Choroid plexus epithelial cell (primary cell): ENCODE measurements at regions not wholly inside any gene's neighbourhood (a gene's known extent, or its start where the extent isn't known, plus 50 kb on each side); places are given as distances from the start of the nearest gene placed in this dataset.

Source experiments
- DNase-seq: peaks from one replicate; pipeline ENCODE4 v3.0.0-alpha.2; 2010; ENCODE audit warnings: low read depth
- H3K4me3 ChIP-seq: 2 replicates; pipeline ENCODE4 v1.5.1; 2011; ENCODE audit warnings: low read depth, mild to moderate bottlenecking, control low read depth, low read length, moderate library complexity
- TF ChIP-seq, protein P1 (sequence below): conservative IDR thresholded peaks from 2 replicates; pipeline ENCODE4 v1.5.1; 2011; ENCODE audit warnings: low read depth, mild to moderate bottlenecking, control low read depth, inconsistent platforms, low read length, moderate library complexity

DNA sequence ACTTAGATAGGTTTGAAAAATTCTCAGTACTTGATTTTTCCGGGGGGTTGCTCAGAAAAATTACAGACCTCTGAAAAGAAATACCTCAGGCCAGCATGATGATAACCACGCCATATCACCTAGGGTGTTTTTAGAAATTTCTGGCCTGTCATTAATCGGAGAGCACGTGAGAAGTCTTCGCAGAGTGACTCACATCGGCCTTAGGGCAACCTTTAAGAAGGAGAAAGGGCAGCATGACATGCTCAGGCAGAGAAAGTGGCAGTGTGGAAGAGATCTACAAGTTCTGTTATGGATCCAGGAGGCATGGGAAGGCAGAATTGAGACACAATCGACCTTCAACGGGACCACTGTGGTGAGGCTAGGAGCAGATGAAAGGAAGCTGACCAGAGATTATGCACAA, 506.3 kb downstream of the LMO4 start:
- H3K4me3 ChIP-seq = no peak overlapping the region
- TF ChIP-seq, protein P1, sequence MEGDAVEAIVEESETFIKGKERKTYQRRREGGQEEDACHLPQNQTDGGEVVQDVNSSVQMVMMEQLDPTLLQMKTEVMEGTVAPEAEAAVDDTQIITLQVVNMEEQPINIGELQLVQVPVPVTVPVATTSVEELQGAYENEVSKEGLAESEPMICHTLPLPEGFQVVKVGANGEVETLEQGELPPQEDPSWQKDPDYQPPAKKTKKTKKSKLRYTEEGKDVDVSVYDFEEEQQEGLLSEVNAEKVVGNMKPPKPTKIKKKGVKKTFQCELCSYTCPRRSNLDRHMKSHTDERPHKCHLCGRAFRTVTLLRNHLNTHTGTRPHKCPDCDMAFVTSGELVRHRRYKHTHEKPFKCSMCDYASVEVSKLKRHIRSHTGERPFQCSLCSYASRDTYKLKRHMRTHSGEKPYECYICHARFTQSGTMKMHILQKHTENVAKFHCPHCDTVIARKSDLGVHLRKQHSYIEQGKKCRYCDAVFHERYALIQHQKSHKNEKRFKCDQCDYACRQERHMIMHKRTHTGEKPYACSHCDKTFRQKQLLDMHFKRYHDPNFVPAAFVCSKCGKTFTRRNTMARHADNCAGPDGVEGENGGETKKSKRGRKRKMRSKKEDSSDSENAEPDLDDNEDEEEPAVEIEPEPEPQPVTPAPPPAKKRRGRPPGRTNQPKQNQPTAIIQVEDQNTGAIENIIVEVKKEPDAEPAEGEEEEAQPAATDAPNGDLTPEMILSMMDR = no peak
- DNase-seq = no peak

DNA sequence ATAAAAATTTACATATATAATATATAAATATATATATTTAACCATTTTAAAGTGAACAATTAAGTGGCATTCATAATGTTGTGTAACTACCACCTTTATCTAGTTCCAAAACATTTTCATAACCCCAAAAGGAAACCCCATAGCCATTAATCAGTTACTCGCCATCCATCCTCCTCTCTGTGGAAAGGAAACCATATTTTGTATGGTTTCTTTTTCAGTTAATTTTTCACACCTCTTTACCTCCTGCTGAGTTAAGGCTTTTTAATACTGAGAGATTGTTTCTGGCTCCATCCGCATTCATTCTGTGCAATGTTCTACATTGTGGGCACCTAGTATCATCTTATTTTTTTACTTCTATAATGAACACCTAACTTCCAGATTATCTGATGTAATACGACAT, 512.1 kb downstream of the LMO4 start:
- TF ChIP-seq, protein P1 = no peak
- no peak for DNase-seq
- H3K4me3 ChIP-seq = no peak overlapping the region

DNA sequence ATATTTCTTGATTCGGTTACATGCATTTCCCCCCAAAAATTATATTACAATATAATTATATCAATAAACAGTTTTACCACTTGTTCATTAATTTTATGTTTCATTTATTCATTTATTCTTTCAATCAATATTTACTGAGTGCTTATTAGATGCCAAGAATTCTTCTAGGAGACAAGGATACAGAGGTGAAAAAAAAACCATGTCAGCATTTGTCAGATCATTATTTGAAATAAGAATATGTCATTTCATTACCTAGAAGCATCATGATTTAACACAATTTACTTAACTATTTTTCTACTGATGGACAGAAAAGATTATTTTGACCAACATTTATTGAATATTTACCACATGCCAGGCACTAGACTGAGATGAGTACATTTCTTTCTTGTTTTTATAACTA, 512.7 kb downstream of the LMO4 start:
- TF ChIP-seq, protein P1 = no peak
- DNase-seq = no peak
- no peak overlapping the region for H3K4me3 ChIP-seq

DNA sequence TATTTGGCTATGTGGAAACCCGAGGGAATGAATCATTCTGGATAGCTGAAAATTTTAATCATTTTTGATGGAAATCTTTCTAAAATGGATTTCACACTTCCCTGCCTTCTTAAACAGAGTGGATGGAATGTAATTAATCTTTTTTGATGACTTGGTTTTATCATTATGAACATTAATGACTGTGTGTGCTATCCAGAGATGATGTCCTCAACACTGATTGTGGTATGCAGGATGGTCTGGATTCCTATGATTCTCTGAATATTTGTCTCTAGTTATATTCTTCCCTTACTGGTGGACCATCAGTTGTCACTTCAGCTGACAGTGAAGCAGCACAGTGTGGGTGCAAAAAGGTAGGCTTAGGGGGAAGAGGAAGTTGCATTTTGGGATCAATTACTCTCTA, 513.5 kb downstream of the LMO4 start:
- no peak overlapping the region for H3K4me3 ChIP-seq
- TF ChIP-seq, protein P1 = no peak
- no peak for DNase-seq

DNA sequence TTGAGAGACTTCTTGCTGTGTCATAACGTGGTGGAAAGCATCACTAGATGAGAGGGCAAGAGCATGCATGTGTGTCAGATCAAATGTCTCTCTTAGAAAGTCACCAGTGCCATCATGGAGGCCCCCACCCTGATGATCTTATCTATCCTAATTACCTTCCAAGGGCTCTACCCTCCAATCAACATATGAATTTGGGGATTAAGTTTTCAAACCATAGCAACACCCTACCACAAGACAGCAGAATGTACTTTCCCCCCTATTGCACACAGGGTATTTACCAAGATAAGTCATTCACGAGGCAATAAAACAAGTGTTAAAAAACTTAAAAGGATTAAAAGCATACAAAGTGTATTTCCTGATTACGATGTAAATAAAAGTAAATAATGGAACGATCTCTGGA, 515.6 kb downstream of the LMO4 start:
- no peak overlapping the region for H3K4me3 ChIP-seq
- TF ChIP-seq, protein P1 = no peak
- DNase-seq = no peak

DNA sequence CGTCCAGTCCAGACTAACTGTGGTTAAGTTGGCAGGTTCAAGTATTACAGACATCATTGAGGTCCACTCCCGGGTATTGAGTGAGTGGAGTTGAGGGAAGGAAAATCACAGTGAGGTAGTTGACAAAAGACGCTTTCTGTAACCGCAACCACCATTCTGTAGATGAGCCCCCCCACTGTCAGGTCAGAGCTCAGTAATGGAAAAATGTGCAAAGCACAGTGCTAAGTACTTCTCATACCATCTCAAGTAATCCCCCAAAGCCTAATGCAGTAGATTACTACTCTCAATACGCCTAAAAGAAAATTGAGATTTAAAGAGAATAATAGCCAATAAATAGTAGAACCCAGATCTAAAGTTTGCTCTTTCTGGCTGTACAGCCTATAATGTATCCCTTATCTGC, 522.8 kb downstream of the LMO4 start:
- TF ChIP-seq, protein P1 = no peak

DNA sequence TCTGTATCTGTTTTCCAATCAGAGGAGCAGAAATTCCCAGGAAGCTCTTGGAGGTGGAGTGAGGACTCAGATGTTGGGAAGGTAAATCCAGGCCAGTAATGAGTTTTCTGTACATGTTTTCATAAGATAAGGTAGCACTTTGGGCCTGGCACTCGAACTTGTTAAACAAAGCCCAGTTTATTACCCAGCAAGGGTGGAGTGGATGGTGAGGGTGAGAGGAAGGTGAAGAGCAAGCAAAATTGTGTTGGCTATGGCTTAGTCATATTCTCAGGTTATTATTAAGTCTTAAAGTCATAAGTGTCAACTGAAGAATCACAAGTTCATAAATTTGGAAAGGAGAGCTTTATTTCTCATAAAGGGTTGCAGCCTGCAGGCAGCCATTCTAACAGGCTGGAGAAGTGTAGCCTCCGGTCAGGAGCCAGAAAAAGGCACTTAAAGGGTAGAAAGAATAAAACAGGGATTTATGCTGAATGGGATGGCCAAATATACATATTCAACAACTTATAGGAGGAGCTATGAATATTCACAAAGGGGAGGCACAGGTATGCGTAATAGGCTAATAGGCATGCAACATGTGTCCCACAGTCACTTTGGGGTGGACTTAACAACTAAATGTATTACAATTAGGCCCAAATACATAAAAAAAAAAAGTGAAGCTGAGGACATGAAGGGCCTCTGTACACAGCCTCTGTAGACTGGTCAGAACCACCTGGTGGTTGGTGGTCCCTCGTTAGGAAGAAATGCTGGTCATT, 523.9 kb downstream of the LMO4 start:
- DNase-seq = no peak
- H3K4me3 ChIP-seq = no peak overlapping the region
- TF ChIP-seq, protein P1 = no peak

More for the DNA sequence above, 522.8 kb downstream of the LMO4 start:
- no peak for DNase-seq
- H3K4me3 ChIP-seq = no peak overlapping the region
